ENCODE measurements at regions not wholly inside any gene's neighbourhood (a gene's known extent, or its start where the extent isn't known, plus 50 kb on each side); places are given as distances from the start of the nearest gene placed in this dataset.

DNA sequence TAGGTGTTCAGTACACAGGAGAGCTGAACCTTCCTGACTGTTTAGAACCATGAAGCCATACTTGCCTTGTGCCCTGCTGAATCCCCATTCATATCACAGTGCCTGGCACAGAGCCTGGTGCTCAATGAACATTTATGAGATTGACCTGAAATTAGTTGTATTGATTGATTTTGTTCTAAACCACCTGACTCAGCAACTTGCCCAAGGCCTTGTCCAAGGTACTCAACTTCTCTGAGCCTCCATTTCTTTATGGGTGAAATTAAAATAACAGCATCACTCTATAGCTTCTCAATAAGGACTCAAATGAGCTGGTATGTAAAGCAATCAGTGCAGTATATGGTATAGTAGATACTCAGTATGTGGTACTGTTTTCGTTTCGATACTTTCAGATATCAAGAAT lies 208.1 kb downstream of the SLC39A8 start:
- Mint-ChIP-seq H3K27me3 (ENCODE audit: low read depth in 3 of 3) (peaks cover 0 to 2% (median 0%) of the 10 kb centered on the region in 3 donors), H3K4me3 (no peak overlapping the region), H3K4me1 (peaks cover 4% of the 10 kb centered on the region), H3K27ac (no peak overlapping the region), H3K36me3 (no peaks in the 10 kb centered on the region), H3K9me3 (peaks cover 0 to 4% (median 0%) of the 10 kb centered on the region in 7 donors)
- TF ChIP-seq, protein P1, sequence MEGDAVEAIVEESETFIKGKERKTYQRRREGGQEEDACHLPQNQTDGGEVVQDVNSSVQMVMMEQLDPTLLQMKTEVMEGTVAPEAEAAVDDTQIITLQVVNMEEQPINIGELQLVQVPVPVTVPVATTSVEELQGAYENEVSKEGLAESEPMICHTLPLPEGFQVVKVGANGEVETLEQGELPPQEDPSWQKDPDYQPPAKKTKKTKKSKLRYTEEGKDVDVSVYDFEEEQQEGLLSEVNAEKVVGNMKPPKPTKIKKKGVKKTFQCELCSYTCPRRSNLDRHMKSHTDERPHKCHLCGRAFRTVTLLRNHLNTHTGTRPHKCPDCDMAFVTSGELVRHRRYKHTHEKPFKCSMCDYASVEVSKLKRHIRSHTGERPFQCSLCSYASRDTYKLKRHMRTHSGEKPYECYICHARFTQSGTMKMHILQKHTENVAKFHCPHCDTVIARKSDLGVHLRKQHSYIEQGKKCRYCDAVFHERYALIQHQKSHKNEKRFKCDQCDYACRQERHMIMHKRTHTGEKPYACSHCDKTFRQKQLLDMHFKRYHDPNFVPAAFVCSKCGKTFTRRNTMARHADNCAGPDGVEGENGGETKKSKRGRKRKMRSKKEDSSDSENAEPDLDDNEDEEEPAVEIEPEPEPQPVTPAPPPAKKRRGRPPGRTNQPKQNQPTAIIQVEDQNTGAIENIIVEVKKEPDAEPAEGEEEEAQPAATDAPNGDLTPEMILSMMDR (IDR thresholded peaks at IDR 0.05) = no peak
- no peaks in the 10 kb centered on the region for H4K20me1 ChIP-seq (ENCODE audit: insufficient read depth, low read length)
- H3K79me2 ChIP-seq (ENCODE audit: insufficient read depth, low read length) = no peaks in the 10 kb centered on the region
- H3K4me1 ChIP-seq (ENCODE audit: control insufficient read depth in 1 of 2, insufficient read depth in 2 of 2, low read length in 2 of 2) = no peaks in the 10 kb centered on the region
- H3K4me3 ChIP-seq (replicated peaks in 1 of 3; ENCODE audit: low read depth in 2 of 3, low read length in 3 of 3) = no peak overlapping the region
- H3K9ac ChIP-seq (ENCODE audit: insufficient read depth, low read length, poor library complexity, severe bottlenecking) = no peak overlapping the region
- intact Hi-C loops (cut with micrococcal nuclease) = no loop called here
- no peak overlapping the region for H3K4me2 ChIP-seq (replicated peaks; ENCODE audit: extremely low read depth, low read length, poor library complexity, severe bottlenecking)
- no peaks in the 10 kb centered on the region for H3K9me3 ChIP-seq (replicated peaks in 1 of 2; ENCODE audit: control insufficient read depth in 1 of 2, insufficient read depth in 1 of 2, low read length in 2 of 2)
- no peaks in the 10 kb centered on the region for H3K27me3 ChIP-seq (ENCODE audit: control insufficient read depth in 2 of 2, insufficient read depth in 2 of 2, low read length in 2 of 2)
- no peaks in the 10 kb centered on the region for H3K36me3 ChIP-seq (replicated peaks in 1 of 2; ENCODE audit: control insufficient read depth in 1 of 2, insufficient read depth in 2 of 2, low read length in 2 of 2)
- no CpG with 5 or more reads among the region's 2 CpGs for WGBS (ENCODE audit: insufficient coverage)
- no peak for DNase-seq
- no peak overlapping the region for H3K27ac ChIP-seq (ENCODE audit: low read depth in 1 of 2, low read length in 2 of 2)
- no peak overlapping the region for H2AFZ ChIP-seq (ENCODE audit: insufficient read depth, low read depth, low read length, poor library complexity, severe bottlenecking)

DNA sequence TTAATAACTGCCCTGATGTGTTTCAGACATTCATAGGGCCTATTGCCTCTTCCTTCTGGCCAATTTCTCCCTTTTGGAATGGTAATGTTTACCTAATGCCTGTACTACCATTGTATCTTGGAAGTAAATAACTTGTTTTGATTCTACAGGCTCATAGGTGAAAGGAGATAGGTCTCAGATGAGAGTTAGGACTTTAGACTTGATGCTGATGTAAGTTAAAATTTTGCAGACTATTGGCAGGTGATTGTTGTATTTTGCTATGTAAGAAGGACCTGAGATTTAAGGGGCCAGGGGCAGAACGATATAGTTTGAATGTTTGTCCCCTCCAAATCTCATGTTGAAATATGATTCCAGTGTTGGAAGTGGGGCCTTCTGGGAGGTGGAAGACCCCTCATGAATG lies 215.5 kb downstream of the SLC39A8 start:
- Mint-ChIP-seq H3K36me3 (no peaks in the 10 kb centered on the region), H3K27ac (no peak overlapping the region), H3K27me3 (ENCODE audit: low read depth in 3 of 3) (peaks cover 0 to 1% (median 0%) of the 10 kb centered on the region in 3 donors), H3K4me1 (no peaks in the 10 kb centered on the region), H3K9me3 (peaks cover 0 to 9% (median 3%) of the 10 kb centered on the region in 7 donors), H3K4me3 (no peak overlapping the region)
- no peak overlapping the region for H3K4me3 ChIP-seq (replicated peaks in 1 of 3; ENCODE audit: low read depth in 2 of 3, low read length in 3 of 3)
- H3K4me2 ChIP-seq (replicated peaks; ENCODE audit: extremely low read depth, low read length, poor library complexity, severe bottlenecking) = no peak overlapping the region
- H4K20me1 ChIP-seq (ENCODE audit: insufficient read depth, low read length) = no peaks in the 10 kb centered on the region
- no peak for DNase-seq
- 0% methylated on average over 1 of the region's 1 CpG for WGBS (ENCODE audit: insufficient coverage)
- H3K27ac ChIP-seq (ENCODE audit: low read depth in 1 of 2, low read length in 2 of 2) = no peak overlapping the region
- H3K36me3 ChIP-seq (replicated peaks in 1 of 2; ENCODE audit: control insufficient read depth in 1 of 2, insufficient read depth in 2 of 2, low read length in 2 of 2) = no peaks in the 10 kb centered on the region
- no peaks in the 10 kb centered on the region for H3K79me2 ChIP-seq (ENCODE audit: insufficient read depth, low read length)
- H3K4me1 ChIP-seq (ENCODE audit: control insufficient read depth in 1 of 2, insufficient read depth in 2 of 2, low read length in 2 of 2) = no peaks in the 10 kb centered on the region
- H3K27me3 ChIP-seq (ENCODE audit: control insufficient read depth in 2 of 2, insufficient read depth in 2 of 2, low read length in 2 of 2) = no peaks in the 10 kb centered on the region
- H3K9me3 ChIP-seq (replicated peaks in 1 of 2; ENCODE audit: control insufficient read depth in 1 of 2, insufficient read depth in 1 of 2, low read length in 2 of 2) = no peaks in the 10 kb centered on the region
- H2AFZ ChIP-seq (ENCODE audit: insufficient read depth, low read depth, low read length, poor library complexity, severe bottlenecking) = no peak overlapping the region
- intact Hi-C loops (cut with micrococcal nuclease) = loop anchor here in 1 of 2 donors (10.0 kb wide), 1 partner anchor 1695 kb away; no protein-coding TSS in a partner anchor
- H3K9ac ChIP-seq (ENCODE audit: insufficient read depth, low read length, poor library complexity, severe bottlenecking) = no peak overlapping the region
- TF ChIP-seq, protein P1 (IDR thresholded peaks at IDR 0.05) = no peak

Measured in CD14-positive monocyte (primary cell).